Prostate gland (tissue), 2 donors: ENCODE measurements at regions not wholly inside any gene's neighbourhood (a gene's known extent, or its start where the extent isn't known, plus 50 kb on each side); places are given as distances from the start of the nearest gene placed in this dataset.

Source experiments
- CTCF ChIP-seq, 4 experiments: fragments of 200-600 bp in 2 of 4; fragments of 450-650 bp in 2 of 4; sonication (generic) in 2 of 4; IDR thresholded peaks; 1 replicate in 3 of 4; 2 replicates in 1 of 4; pipeline ENCODE4 v1.5.1; 2016 to 2019; ENCODE audit warnings: antibody characterized with exemption in 4 of 4, mild to moderate bottlenecking in 2 of 4, moderate library complexity in 2 of 4
- POLR2A ChIP-seq: fragments of 450-650 bp; IDR thresholded peaks from one replicate; pipeline ENCODE4 v1.6.1; 2016; ENCODE audit warnings: antibody characterized with exemption, mild to moderate bottlenecking

- TF ChIP-seq CTCF (IDR thresholded peaks at IDR 0.05) (no peak), POLR2A (no peak)
Measured at GRCh38 chr6:28682542-28682941, 156.9 kb downstream of the GPX5 start.
